ENCODE measurements at regions not wholly inside any gene's neighbourhood (a gene's known extent, or its start where the extent isn't known, plus 50 kb on each side); places are given as distances from the start of the nearest gene placed in this dataset.
"Not testable (repeated sequence)": the region's sequence is repeated elsewhere in the genome, so short reads cannot be mapped to it uniquely, and the experiment has no call there.

DNA sequence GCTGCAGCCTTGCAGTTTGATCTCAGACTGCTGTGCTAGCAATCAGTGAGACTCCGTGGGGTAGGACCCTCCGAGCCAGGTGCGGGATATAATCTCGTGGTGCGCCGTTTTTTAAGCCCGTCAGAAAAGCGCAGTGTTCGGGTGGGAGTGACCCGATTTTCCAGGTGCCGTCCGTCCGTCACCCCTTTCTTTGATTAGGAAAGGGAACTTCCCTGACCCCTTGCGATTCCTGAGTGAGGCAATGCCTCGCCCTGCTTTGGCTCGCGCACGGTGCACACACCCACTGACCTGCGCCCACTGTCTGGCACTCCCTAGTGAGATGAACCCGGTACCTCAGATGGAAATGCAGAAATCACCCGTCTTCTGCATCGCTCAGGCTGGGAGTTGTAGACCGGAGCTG, 203.2 kb downstream of the SNCAIP start:
- intact Hi-C loops (cut with micrococcal nuclease; ENCODE audit: unreplicated experiment), result loop anchor here (5.0 kb wide), 2 partner anchors 382 to 1097 kb away; no protein-coding TSS in a partner anchor
- H3K27me3 ChIP-seq (replicated peaks; ENCODE audit: insufficient read depth, low read depth, low read length, poor library complexity); CTCF ChIA-PET; DNase-seq (ENCODE audit: low spot score); H3K9me3 ChIP-seq (ENCODE audit: low read depth, low read length, poor library complexity, severe bottlenecking); H3K27ac ChIP-seq (ENCODE audit: low read depth, low read length, poor library complexity, severe bottlenecking); POLR2A ChIA-PET (ENCODE audit: low non-redundant PET); H3K4me3 ChIP-seq (ENCODE audit: low read depth, low read length, poor library complexity, severe bottlenecking); H3K36me3 ChIP-seq (ENCODE audit: insufficient read depth, low read length, poor library complexity, severe bottlenecking); BruUV-seq (replicated peaks); H3K4me1 ChIP-seq (ENCODE audit: insufficient read depth, low read length, poor library complexity, severe bottlenecking): not testable (repeated sequence)

DNA sequence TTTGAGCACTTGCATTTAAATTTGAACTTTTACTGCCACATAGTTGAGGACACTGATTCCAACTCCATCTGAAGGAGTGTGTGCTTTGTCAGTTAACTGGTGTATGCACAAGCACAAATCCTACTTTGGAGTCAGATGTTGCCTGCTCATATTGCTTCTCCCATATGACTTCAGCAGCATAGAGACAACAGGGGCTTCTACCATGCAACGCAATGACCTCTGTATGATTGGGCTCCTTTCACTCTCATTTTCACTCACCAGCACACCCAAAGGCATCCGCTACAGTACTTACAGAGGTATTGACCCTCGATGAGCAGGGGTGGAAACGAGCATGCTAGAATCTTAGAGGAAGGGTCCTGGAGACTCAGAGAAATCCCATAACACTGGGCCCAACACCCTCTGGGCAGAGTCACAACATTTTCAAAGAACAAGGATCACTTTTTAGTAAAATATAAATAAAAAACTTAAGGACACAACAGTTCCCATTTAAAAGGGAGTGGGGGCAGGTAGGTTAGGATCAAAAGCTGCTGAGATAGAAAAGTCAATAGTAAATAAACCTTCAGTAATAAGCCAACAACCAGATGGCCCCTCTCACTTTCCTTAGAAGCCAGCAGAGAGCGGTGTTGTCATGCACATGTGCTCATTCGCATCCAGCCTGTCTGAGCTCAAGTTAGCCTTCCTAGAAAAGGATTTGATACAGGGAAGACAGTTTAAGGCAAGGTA, 203.8 kb downstream of the SNCAIP start:
- no peaks in the 10 kb centered on the region for H3K9me3 ChIP-seq (ENCODE audit: low read depth, low read length, poor library complexity, severe bottlenecking)
- TF ChIP-seq, protein P1, sequence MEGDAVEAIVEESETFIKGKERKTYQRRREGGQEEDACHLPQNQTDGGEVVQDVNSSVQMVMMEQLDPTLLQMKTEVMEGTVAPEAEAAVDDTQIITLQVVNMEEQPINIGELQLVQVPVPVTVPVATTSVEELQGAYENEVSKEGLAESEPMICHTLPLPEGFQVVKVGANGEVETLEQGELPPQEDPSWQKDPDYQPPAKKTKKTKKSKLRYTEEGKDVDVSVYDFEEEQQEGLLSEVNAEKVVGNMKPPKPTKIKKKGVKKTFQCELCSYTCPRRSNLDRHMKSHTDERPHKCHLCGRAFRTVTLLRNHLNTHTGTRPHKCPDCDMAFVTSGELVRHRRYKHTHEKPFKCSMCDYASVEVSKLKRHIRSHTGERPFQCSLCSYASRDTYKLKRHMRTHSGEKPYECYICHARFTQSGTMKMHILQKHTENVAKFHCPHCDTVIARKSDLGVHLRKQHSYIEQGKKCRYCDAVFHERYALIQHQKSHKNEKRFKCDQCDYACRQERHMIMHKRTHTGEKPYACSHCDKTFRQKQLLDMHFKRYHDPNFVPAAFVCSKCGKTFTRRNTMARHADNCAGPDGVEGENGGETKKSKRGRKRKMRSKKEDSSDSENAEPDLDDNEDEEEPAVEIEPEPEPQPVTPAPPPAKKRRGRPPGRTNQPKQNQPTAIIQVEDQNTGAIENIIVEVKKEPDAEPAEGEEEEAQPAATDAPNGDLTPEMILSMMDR (conservative IDR thresholded peaks at IDR 0.05; ENCODE audit: low read depth, low read length), result peak; percentile 73
- TF ChIP-seq EZH2 (IDR thresholded peaks at IDR 0.05; ENCODE audit: borderline replicate concordance, low read depth, low read length, poor library complexity, severe bottlenecking), result no peak
- no peaks in the 10 kb centered on the region for H3K36me3 ChIP-seq (ENCODE audit: insufficient read depth, low read length, poor library complexity, severe bottlenecking)
- no peaks in the 10 kb centered on the region for H3K4me1 ChIP-seq (ENCODE audit: insufficient read depth, low read length, poor library complexity, severe bottlenecking)
- BruUV-seq (replicated peaks), result no TSS peak
- peaks cover 12% of the 10 kb centered on the region for H3K27me3 ChIP-seq (replicated peaks; ENCODE audit: insufficient read depth, low read depth, low read length, poor library complexity)
- ChIA-PET POLR2A (ENCODE audit: low non-redundant PET) (no interaction called here), CTCF (interaction anchor here (0.5 to 1.0 kb wide), 7 partner anchors 129 to 1095 kb away, joined by 3 to 7 read pairs (median 4); partner anchors contain the start of gene CEP120)
- no peak overlapping the region for H3K27ac ChIP-seq (ENCODE audit: low read depth, low read length, poor library complexity, severe bottlenecking)
- intact Hi-C loops (cut with micrococcal nuclease; ENCODE audit: unreplicated experiment), result loop anchor here (1.0 to 5.0 kb wide), 3 partner anchors 381 to 1096 kb away; no protein-coding TSS in a partner anchor
- no peak overlapping the region for H3K4me3 ChIP-seq (ENCODE audit: low read depth, low read length, poor library complexity, severe bottlenecking)
- DNase-seq (ENCODE audit: low spot score), result peak; percentile 65

DNA sequence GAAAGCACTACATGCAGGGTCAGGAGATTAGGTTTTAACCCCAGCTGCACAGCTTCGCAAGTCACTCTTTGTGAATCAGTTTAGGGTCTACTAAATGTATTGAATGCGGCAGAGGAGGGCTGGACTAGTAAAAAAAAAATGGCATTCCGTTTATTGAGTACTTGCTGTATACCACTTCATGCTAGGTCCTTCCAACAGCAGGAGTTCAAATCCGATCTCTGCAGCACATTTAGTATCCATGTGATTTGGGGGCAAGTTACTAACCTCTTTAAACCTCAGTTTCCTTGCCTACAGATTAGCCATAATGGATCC, 204.4 kb downstream of the SNCAIP start:
- H3K4me1 ChIP-seq (ENCODE audit: insufficient read depth, low read length, poor library complexity, severe bottlenecking), result no peaks in the 10 kb centered on the region
- no peaks in the 10 kb centered on the region for H3K36me3 ChIP-seq (ENCODE audit: insufficient read depth, low read length, poor library complexity, severe bottlenecking)
- ChIA-PET CTCF (interaction anchor here (0.5 to 1.0 kb wide), 7 partner anchors 130 to 1094 kb away, joined by 3 to 7 read pairs (median 4); partner anchors contain the start of gene CEP120), POLR2A (ENCODE audit: low non-redundant PET) (no interaction called here)
- peaks cover 12% of the 10 kb centered on the region for H3K27me3 ChIP-seq (replicated peaks; ENCODE audit: insufficient read depth, low read depth, low read length, poor library complexity)
- H3K9me3 ChIP-seq (ENCODE audit: low read depth, low read length, poor library complexity, severe bottlenecking), result no peaks in the 10 kb centered on the region
- no peak for TF ChIP-seq EZH2 (IDR thresholded peaks at IDR 0.05; ENCODE audit: borderline replicate concordance, low read depth, low read length, poor library complexity, severe bottlenecking)
- TF ChIP-seq, protein P1 (conservative IDR thresholded peaks at IDR 0.05; ENCODE audit: low read depth, low read length), result no peak
- BruUV-seq (replicated peaks), result no TSS peak
- intact Hi-C loops (cut with micrococcal nuclease; ENCODE audit: unreplicated experiment), result loop anchor here (1.0 to 5.0 kb wide), 3 partner anchors 381 to 1096 kb away; no protein-coding TSS in a partner anchor
- no peak overlapping the region for H3K4me3 ChIP-seq (ENCODE audit: low read depth, low read length, poor library complexity, severe bottlenecking)
- H3K27ac ChIP-seq (ENCODE audit: low read depth, low read length, poor library complexity, severe bottlenecking), result no peak overlapping the region
- no peak for DNase-seq (ENCODE audit: low spot score)

DNA sequence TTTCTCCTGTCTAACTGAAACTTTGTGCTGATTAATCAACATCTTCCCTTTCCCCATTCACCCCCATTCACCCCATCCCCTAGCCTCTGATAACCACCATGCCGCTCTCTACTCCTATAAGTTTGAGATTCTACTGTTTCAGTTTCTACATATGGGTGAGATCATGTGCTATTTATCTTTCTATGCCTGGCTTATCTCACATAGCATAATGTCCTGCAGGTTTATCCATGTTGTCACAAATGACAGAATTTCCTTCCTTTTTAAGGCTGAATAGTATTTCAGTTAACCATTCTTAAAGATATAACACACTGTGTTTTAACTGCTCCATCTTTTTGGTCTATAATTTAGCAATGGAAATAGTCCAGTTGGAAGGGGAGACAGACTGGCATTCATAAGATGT, 205.1 kb downstream of the SNCAIP start:
- POLR2A ChIA-PET (ENCODE audit: low non-redundant PET), result no interaction called here
- TF ChIP-seq EZH2 (IDR thresholded peaks at IDR 0.05; ENCODE audit: borderline replicate concordance, low read depth, low read length, poor library complexity, severe bottlenecking), result no peak
- TF ChIP-seq, protein P1 (conservative IDR thresholded peaks at IDR 0.05; ENCODE audit: low read depth, low read length), result no peak
- no peak overlapping the region for H3K27ac ChIP-seq (ENCODE audit: low read depth, low read length, poor library complexity, severe bottlenecking)
- no peak for DNase-seq (ENCODE audit: low spot score)
- H3K4me3 ChIP-seq (ENCODE audit: low read depth, low read length, poor library complexity, severe bottlenecking), result no peak overlapping the region
- H3K36me3 ChIP-seq (ENCODE audit: insufficient read depth, low read length, poor library complexity, severe bottlenecking), result no peaks in the 10 kb centered on the region
- intact Hi-C loops (cut with micrococcal nuclease; ENCODE audit: unreplicated experiment), result loop anchor here (5.0 kb wide), 2 partner anchors 380 to 1095 kb away; no protein-coding TSS in a partner anchor
- no peaks in the 10 kb centered on the region for H3K9me3 ChIP-seq (ENCODE audit: low read depth, low read length, poor library complexity, severe bottlenecking)
- peaks cover 12% of the 10 kb centered on the region for H3K27me3 ChIP-seq (replicated peaks; ENCODE audit: insufficient read depth, low read depth, low read length, poor library complexity)
- CTCF ChIA-PET, result no interaction called here
- no peaks in the 10 kb centered on the region for H3K4me1 ChIP-seq (ENCODE audit: insufficient read depth, low read length, poor library complexity, severe bottlenecking)
- no TSS peak for BruUV-seq (replicated peaks)
